A172 (cell line): ENCODE measurements at regions not wholly inside any gene's neighbourhood (a gene's known extent, or its start where the extent isn't known, plus 50 kb on each side); places are given as distances from the start of the nearest gene placed in this dataset.

Experiments used
- DNase-seq: peaks from one replicate; pipeline ENCODE4 v3.0.0-alpha.2; 2015; ENCODE audit warnings: low spot score

GRCh38 chr18:77833807-77834206 is 584.2 kb downstream of the GALR1 start:
- no peak for DNase-seq

DNA sequence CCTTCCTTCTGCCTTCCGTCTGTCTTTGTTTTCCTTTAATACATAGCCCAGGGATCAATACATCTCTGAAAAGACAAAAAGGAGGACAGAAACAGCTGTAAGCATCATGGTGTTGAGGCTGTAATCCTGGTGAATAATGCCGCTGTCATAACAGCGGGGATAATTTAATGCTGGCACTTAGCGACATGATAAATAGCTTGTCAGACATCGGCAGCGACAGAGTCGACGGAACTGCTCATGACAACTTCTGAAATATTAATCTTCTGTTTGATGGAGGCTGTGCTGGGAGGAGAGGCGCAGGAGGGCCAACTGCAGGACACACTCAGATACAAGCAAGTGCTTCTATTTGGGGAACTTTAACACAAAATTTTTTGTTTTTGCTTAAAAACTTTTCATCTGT is 602.2 kb downstream of the GALR1 start:
- no peak for DNase-seq

DNA sequence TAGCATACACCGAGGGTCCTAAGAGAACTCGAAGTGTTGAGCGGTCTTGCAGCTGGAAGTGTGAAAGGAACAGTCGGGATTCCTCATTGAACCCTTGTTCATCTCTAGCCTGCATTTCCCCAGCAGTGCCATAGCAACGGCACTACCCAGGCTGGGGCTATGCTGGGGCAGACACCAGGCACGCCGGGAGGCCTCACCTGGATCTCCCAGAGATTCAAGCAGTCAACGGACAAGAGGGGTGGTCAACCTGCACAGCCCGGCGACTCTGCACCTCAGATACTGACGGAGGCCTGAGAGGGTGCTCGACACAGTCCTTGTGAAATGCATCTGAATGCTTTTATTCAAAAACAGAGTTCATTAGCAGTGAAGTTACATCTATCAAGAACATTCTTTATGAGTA is 604.2 kb downstream of the GALR1 start:
- DNase-seq = no peak

GRCh38 chr18:77857678-77858655 is 608.3 kb downstream of the GALR1 start:
- no peak for DNase-seq

GRCh38 chr18:77859634-77860033 is 610.0 kb downstream of the GALR1 start:
- no peak for DNase-seq

DNA sequence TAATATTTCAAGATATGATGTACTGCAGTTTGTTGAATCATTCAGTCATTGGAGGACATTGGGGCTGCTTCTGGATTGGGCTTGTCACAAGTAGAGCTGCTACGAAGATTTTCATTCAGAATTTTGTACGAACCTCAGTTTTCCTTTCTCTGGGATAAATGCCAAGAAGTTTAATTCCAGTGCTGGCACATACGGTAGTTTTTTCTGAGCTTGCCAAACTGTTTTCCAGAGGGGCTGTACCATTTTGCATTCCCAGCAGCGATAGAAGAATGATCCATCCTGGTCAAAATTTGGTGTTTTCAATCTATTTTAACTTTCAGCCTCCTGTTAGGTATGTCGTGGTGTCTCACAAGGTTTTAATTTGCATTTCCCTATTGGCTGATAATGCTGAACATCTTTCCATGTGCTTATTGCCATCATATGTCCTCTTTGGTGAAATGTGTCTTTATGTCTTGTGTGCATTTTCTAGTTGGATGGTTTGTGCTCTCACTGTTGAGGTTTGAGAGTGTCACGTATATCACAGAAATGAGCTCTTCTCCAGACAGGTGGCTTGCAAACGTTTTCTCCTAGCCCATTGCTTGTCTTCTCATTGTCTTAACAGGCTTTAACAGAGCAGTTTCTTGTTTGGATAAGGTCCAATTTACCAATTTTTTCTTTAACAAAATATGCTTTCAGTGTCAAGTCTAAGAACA is 612.6 kb downstream of the GALR1 start:
- DNase-seq = no peak

GRCh38 chr18:77865853-77866252 is 616.2 kb downstream of the GALR1 start:
- DNase-seq = no peak

DNA sequence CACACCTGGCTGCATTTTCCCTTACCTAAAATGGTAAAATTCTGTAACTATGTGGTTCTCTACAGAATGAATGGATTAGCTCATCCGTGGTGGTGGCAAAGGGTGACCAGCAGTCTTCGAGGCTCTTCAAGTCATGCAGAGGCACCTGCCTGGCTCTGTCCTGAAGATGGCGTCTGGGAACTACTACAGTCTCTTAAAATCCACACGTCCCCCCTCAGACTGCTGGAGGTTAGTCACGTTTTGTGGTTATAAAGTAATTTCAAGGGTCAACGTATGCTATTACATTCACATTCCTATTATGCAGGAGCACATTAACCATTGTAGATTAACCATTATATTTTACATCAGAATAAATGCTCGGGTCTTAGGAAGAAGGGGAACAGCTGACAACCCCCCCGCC is 616.7 kb downstream of the GALR1 start:
- no peak for DNase-seq

- no peak for DNase-seq
These were observed 620.6 kb downstream of the GALR1 start for GRCh38 chr18:77870199-77870598.

DNA sequence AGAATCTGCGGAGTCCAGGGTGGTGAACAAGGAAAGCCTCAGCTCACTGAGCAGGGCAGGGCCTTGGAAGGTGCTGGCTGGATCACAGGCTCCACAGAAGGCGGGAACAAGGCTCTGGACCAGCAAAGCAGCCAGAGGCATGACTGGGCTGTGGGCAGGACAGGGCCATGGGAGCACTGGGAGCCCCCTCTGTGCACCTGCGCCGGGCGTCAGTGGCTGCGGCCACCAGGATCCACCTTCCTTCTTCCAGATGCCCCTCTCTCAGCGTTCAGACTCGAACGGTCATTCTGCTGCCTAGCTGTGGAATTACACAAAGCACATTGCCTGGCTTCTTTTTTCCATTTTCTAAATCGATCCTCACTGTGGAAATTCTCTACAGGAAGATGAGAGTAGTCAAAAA is 621.2 kb downstream of the GALR1 start:
- DNase-seq = no peak

DNA sequence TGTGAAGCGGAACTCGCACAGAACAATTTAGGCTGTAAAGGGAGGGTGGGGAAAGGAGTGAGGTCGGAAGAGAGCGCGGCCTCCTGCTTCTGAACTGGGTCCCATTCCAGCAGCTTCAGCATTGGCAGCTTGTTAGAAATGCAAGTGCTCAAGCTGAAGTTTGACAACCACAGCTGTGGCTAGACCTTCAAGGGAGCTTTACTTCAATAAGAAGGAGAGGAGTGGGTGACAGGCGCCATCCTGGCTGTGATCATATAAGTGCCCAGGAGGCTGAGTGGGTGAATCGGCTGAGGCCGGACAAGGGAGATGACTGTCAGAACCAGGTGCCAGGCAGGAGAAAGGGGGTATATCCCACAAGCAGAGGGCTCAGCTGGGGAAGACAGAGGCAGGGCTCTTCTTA is 622.5 kb downstream of the GALR1 start:
- DNase-seq = no peak

DNA sequence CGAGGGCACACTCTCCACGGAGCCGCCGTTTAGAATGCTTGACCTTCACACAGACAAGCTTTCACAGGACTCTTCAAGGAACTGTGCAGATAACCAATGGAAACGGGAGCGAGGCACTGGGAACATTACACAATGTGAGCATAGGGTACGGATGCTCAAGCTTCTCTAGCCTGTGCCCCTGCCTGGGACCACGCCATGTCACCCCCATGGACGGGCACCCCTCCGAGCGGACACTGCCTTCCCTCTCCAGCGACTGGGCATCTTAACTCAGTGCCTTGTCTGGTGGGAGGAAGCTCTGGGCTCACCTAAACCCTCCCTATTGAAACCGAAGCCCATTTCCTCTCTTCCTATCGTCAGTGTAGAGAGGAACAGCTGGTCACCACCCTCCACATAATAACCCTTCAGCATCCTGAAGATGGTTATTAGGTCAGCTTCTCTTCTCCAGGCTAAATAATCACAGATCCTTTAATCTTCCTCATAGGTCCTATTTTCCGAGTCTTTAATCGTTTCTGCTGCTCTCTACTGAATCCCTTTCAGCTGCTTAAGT is 626.7 kb downstream of the GALR1 start:
- DNase-seq = no peak

DNA sequence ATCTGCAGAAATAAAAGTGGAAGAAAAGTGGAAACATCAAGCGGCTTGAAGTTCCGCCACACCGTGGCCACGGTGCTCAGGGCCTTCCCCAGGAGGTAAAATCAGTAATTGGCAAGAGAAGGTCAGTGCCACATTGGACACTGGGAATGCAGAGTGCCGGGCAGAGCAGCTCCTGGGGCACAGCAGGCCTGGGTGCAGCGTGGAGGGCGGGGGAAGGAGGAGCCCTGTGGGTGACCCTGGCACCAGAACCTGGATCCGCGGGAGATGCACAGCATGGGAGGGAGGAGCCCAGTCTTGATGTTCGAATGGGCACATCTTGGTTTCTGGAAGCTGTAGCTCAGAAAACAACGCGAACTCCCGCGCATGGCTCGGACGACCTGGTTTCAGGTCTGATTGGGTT is 630.2 kb downstream of the GALR1 start:
- no peak for DNase-seq

DNA sequence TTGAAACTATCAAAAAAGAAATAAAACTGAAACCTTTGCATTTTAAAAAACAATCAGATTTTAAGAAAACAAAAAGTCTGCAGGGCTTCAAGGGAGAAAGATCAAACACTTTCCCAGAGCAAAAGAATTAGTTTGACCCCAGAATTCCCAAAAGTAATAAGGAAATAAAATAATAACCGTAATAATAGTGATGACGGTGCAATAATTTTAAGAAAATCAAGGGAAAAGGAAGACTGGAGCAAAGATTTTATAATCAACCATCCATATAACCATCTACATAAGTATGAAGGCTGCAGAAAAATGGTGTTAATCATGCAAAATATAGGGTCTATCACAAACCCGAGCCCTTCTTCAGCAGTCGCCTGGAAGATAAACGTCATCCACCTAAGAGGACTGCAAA is 634.8 kb downstream of the GALR1 start:
- DNase-seq = no peak

DNA sequence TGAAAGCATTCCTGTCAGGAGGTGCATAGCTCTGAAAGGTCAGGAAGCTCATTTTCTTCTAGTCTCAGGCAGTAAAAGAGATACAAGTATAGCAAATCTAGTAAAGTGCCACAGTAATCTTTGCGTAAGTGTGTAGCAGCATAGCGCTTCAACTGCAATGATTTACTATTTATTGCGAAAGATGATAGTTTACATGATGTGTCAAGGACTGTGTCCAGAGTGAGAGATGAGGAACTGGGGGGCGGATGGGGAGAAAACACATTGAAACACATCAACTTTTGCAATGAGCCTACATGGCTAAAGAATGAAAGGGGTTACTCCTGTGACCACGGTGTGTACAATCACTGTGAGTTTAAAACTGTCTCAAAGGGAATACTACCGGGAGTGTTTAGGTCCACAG is 644.4 kb downstream of the GALR1 start:
- DNase-seq = no peak

DNA sequence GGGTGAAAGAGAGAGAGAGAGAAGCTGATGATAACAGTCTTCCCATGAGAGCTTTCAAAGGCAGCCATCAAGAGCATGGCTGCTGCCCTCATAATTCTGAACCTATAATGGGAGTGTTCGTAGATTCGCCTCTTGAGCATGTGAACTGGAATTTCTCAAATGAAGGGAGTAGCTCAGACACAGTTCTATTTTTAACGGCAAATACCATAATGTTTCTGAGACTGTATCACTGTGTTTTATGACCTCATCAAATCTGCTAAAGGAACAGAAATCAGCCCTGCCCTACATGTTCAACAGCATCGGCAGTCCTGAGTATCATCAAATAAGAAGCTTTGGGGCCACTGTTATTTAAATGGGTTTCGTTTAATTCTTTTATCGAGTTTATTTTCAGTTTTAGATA is 645.6 kb downstream of the GALR1 start:
- no peak for DNase-seq

GRCh38 chr18:77896586-77897252 is 647.1 kb downstream of the GALR1 start:
- DNase-seq = no peak

GRCh38 chr18:77897606-77898005 is 648.0 kb downstream of the GALR1 start:
- no peak for DNase-seq

DNA sequence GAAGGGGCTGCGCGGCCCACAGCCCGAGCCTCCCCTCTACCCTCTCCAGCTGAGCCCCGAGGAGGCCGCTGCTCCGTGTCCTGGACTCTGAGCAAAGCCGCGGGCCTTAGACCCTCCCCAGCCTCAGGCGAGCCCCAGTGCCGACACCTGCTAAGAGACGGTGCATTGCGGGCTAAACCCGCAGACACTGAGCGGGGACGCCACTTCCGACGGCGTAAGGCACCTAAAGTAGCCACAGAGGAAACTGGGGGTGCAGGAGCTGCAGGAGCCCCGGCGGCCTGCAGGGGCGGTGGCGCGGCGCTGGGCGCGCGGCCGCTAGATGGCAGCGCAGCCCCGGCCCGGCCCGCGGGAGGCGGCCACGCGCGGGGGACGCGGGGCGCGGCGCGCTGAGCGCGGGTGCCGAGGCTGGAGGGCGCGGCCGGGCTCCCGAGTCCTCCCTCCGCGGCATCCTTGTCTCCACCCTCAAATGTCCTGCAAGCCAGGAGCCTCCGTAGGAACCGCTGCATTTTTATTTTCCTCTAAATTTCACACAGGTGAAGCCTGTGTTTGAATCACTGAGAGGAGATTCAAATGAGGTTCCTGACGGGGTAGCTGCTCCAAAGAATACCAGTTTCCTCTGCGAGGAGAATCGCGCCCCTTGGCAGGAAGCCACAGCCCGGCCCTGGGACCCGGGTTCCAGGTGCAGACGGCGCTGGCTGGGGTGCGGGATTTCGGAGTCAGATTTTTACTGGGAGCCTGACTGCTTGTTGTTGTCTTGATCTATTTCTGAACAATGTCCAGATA is 650.5 kb downstream of the GALR1 start:
- no peak for DNase-seq

- no peak for DNase-seq
These were observed 655.4 kb downstream of the GALR1 start for GRCh38 chr18:77905011-77905410.

DNA sequence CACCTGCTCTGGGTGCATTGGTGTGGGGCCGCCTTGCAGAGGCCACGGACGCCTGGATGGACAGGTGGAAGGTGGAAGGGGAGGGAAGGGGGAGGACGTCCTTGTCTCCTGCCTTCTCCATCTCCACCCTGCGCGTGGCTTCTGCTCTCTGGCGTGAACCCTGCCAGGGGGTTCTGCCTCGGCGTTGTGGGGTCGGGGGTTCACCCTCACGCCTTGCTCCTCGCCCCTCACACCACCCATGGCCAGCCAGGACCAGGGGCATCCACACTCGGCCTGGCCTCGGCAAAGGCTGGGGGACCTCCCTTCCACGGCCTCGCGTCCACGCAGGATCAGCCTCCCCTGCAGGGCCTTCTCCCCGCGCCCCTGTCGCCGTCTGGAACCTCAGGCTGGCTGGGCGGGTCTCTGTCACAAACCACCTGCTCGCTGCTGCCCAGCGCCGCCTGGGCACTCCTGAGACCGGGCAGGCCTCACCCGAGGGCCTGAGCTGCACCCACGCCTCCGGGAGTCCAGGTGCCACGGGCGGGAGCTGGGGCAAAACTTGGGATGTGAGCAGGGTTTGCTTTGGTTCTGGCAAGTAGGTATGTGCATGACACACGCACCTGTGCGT is 655.9 kb downstream of the GALR1 start:
- DNase-seq = no peak
